ENCODE measurements at regions not wholly inside any gene's neighbourhood (a gene's known extent, or its start where the extent isn't known, plus 50 kb on each side); places are given as distances from the start of the nearest gene placed in this dataset.

DNA sequence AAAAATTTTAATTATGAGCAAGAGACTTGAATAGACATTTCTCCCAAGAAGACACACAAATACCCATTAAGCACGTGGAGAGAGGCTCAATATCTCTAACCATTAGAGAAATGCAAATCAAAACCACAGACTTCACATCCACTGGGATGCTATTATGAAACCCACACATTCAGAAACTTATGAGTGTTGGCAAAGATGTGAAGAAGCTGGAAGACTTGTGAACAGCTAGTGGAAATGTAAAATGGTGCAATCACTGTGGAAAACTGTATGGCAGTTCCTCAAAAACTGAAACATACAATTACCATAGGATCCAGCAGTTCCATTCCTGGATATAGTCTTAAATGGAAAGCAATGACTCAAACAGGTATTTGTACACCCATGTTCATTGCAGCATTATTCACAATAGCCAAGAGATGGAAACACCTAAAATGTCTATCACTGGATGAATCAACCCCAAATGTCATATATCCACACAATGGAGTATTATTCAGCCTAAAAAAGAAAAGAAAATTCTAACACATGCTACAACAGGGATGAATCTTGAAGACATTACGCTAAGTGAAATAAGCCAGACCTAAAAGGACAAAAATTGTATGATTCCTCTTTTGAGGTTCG lies 53.5 kb upstream of the FRMD4A start:
- H3K27me3 ChIP-seq, result peaks cover 7% of the 10 kb centered on the region
- no peaks in the 10 kb centered on the region for H3K4me1 ChIP-seq (ENCODE audit: control insufficient read depth in 1 of 2, insufficient read depth in 1 of 2, low read depth in 1 of 2, low read length in 1 of 2)
- TF ChIP-seq, protein P1, sequence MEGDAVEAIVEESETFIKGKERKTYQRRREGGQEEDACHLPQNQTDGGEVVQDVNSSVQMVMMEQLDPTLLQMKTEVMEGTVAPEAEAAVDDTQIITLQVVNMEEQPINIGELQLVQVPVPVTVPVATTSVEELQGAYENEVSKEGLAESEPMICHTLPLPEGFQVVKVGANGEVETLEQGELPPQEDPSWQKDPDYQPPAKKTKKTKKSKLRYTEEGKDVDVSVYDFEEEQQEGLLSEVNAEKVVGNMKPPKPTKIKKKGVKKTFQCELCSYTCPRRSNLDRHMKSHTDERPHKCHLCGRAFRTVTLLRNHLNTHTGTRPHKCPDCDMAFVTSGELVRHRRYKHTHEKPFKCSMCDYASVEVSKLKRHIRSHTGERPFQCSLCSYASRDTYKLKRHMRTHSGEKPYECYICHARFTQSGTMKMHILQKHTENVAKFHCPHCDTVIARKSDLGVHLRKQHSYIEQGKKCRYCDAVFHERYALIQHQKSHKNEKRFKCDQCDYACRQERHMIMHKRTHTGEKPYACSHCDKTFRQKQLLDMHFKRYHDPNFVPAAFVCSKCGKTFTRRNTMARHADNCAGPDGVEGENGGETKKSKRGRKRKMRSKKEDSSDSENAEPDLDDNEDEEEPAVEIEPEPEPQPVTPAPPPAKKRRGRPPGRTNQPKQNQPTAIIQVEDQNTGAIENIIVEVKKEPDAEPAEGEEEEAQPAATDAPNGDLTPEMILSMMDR (IDR thresholded peaks at IDR 0.05), result no peak
- H3K27ac ChIP-seq, result no peak overlapping the region
- no peak overlapping the region for H3K4me3 ChIP-seq (ENCODE audit: low read depth in 1 of 2, low read length in 1 of 2)
- no peaks in the 10 kb centered on the region for H3K36me3 ChIP-seq
- no peaks in the 10 kb centered on the region for H3K9me3 ChIP-seq

GRCh38 chr10:14383266-14383665 lies 52.5 kb upstream of the FRMD4A start:
- no peak overlapping the region for H3K4me3 ChIP-seq (ENCODE audit: low read depth in 1 of 2, low read length in 1 of 2)
- H3K27ac ChIP-seq, result no peak overlapping the region
- TF ChIP-seq, protein P1 (IDR thresholded peaks at IDR 0.05), result no peak
- peaks cover 7% of the 10 kb centered on the region for H3K27me3 ChIP-seq
- no peaks in the 10 kb centered on the region for H3K36me3 ChIP-seq
- no peaks in the 10 kb centered on the region for H3K4me1 ChIP-seq (ENCODE audit: control insufficient read depth in 1 of 2, insufficient read depth in 1 of 2, low read depth in 1 of 2, low read length in 1 of 2)
- no peaks in the 10 kb centered on the region for H3K9me3 ChIP-seq

- Histone ChIP-seq H3K27ac (no peak overlapping the region), H3K27me3 (peaks cover 7% of the 10 kb centered on the region), H3K4me3 (ENCODE audit: low read depth in 1 of 2, low read length in 1 of 2) (no peak overlapping the region), H3K4me1 (ENCODE audit: control insufficient read depth in 1 of 2, insufficient read depth in 1 of 2, low read depth in 1 of 2, low read length in 1 of 2) (no peaks in the 10 kb centered on the region), H3K9me3 (no peaks in the 10 kb centered on the region), H3K36me3 (no peaks in the 10 kb centered on the region)
- TF ChIP-seq, protein P1 (IDR thresholded peaks at IDR 0.05), result no peak
Observed at GRCh38 chr10:14382531-14382930, 51.8 kb upstream of the FRMD4A start.

DNA sequence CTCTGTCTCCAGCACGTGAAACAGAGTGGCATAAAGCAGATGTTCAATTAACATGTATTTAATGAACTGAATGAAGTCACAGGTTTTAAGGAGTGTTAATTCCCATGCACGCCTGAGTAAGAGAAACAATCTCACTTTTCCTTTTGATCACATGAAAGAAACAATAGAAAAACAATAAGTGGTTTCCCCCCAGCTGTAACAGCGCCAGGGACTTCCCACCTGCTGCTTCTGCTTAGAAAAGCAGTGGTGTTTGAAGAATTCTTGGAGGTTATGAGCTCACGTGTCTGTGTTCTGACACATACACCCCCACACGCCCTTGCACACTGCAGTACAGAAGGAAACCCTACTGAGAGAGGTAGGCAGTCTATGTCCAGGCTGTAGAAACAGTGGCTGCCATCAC lies 51.3 kb upstream of the FRMD4A start:
- no peak overlapping the region for H3K4me3 ChIP-seq (ENCODE audit: low read depth in 1 of 2, low read length in 1 of 2)
- peaks cover 7% of the 10 kb centered on the region for H3K27me3 ChIP-seq
- TF ChIP-seq, protein P1 (IDR thresholded peaks at IDR 0.05), result no peak
- no peaks in the 10 kb centered on the region for H3K36me3 ChIP-seq
- H3K27ac ChIP-seq, result no peak overlapping the region
- no peaks in the 10 kb centered on the region for H3K9me3 ChIP-seq
- no peaks in the 10 kb centered on the region for H3K4me1 ChIP-seq (ENCODE audit: control insufficient read depth in 1 of 2, insufficient read depth in 1 of 2, low read depth in 1 of 2, low read length in 1 of 2)

DNA sequence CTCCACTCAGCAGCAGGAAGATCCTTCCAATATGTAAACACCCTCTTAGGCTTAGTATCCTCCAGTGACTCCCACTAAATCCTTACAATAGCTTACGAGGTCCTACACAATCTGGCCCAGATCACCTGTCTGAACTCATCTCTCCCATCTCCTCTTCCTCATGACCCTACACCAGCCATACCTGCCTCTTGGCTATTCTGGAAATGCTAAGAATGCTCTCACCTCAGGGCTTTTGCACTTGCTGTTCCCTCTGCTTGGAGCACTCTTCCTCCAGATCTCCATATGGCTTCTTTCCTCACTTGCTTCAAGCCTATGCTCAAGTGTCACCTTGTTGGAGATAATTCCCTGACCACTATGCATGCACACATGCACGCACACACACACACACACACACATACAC lies 50.8 kb upstream of the FRMD4A start:
- TF ChIP-seq, protein P1 (IDR thresholded peaks at IDR 0.05), result no peak
- H3K4me1 ChIP-seq (ENCODE audit: control insufficient read depth in 1 of 2, insufficient read depth in 1 of 2, low read depth in 1 of 2, low read length in 1 of 2), result no peaks in the 10 kb centered on the region
- H3K36me3 ChIP-seq, result no peaks in the 10 kb centered on the region
- no peak overlapping the region for H3K27ac ChIP-seq
- no peaks in the 10 kb centered on the region for H3K9me3 ChIP-seq
- no peak overlapping the region for H3K4me3 ChIP-seq (ENCODE audit: low read depth in 1 of 2, low read length in 1 of 2)
- peaks cover 7% of the 10 kb centered on the region for H3K27me3 ChIP-seq

All from neutrophil (primary cell).